ENCODE measurements at regions not wholly inside any gene's neighbourhood (a gene's known extent, or its start where the extent isn't known, plus 50 kb on each side); places are given as distances from the start of the nearest gene placed in this dataset.

GRCh38 chr13:85896516-85897450, 97.6 kb upstream of the SLITRK6 start:
- DNase-seq (ENCODE audit: low spot score): peak; percentile 12

GRCh38 chr13:85887406-85887805, 88.2 kb upstream of the SLITRK6 start:
- DNase-seq (ENCODE audit: low spot score): no peak

- DNase-seq (ENCODE audit: low spot score): no peak
These were observed 79.8 kb upstream of the SLITRK6 start for GRCh38 chr13:85879014-85879413.

- peak; percentile 41 for DNase-seq (ENCODE audit: low spot score)
These were observed 65.8 kb upstream of the SLITRK6 start for GRCh38 chr13:85864963-85865530.

GRCh38 chr13:85853901-85854663, 54.9 kb upstream of the SLITRK6 start:
- DNase-seq (ENCODE audit: low spot score): no peak

GRCh38 chr13:85853161-85853894, 54.1 kb upstream of the SLITRK6 start:
- DNase-seq (ENCODE audit: low spot score): no peak
